Calu3 (cell line): ENCODE measurements at regions not wholly inside any gene's neighbourhood (a gene's known extent, or its start where the extent isn't known, plus 50 kb on each side); places are given as distances from the start of the nearest gene placed in this dataset.

Experiments
- BruUV-seq: library from RNA; stranded (reverse); fragments of 400-500 nt; replicated peaks from 2 replicates; lab custom pipeline; 2021; lab: Mats Ljungman, UMichigan
- CTCF ChIA-PET: fragments of 300-600 bp; sonication (Branson Sonifier 250); formaldehyde crosslinking; loops from one replicate; lab custom pipeline; 2022; ENCODE audit warnings: antibody characterized with exemption; lab: Charles Lee
- DNase-seq: peaks from one replicate; pipeline ENCODE4 v3.0.0; 2022
- H3K27ac Mint-ChIP-seq: one replicate; pipeline ENCODE4 v1.8.0; 2022; ENCODE audit warnings: mixed read lengths; ENCODE audit not compliant: unreplicated experiment
- H3K27me3 Mint-ChIP-seq: one replicate; pipeline ENCODE4 v1.8.0; 2022; ENCODE audit warnings: mixed read lengths; ENCODE audit not compliant: unreplicated experiment
- H3K36me3 Mint-ChIP-seq: one replicate; pipeline ENCODE4 v1.8.0; 2022; ENCODE audit warnings: mild to moderate bottlenecking, moderate library complexity, mixed read lengths; ENCODE audit not compliant: insufficient read depth, unreplicated experiment
- H3K4me1 Mint-ChIP-seq: one replicate; pipeline ENCODE4 v1.8.0; 2022; ENCODE audit warnings: mild to moderate bottlenecking, low read depth, mixed read lengths; ENCODE audit not compliant: unreplicated experiment
- H3K4me3 Mint-ChIP-seq: one replicate; pipeline ENCODE4 v1.8.0; 2022; ENCODE audit warnings: mild to moderate bottlenecking, low read depth, moderate library complexity, mixed read lengths; ENCODE audit not compliant: unreplicated experiment
- H3K9me3 Mint-ChIP-seq: one replicate; pipeline ENCODE4 v1.8.0; 2022; ENCODE audit warnings: low read depth, mixed read lengths; ENCODE audit not compliant: unreplicated experiment
- CTCF ChIP-seq: fragments of 200-600 bp; IDR thresholded peaks from one replicate; pipeline ENCODE4 v1.8.0; 2022; ENCODE audit warnings: antibody characterized with exemption; ENCODE audit not compliant: unreplicated experiment
- intact Hi-C: fragments of 100-400 bp; cut with micrococcal nuclease; formaldehyde crosslinking; loops from one replicate; pipeline ENCODE4 v1.10.0; 2022; ENCODE audit not compliant: unreplicated experiment

DNA sequence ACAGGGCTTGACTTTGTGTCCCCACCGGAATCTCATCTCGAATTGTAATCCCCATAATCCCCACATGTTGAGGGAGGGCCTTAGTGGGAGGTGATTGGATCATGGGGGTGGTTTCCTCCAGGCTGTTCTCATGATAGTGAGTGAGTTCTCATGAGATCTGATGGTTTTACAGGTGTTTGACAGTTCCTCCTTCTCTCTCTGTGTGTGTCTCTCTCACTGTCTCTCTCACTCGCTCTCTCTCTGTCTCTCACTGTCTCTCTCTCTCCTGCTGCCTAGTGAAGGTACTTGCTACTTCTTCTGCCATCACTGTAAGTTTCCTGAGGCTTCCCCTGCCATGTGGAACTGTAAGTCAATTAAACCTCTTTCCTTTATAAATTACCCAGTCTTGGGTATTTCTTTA, 289.8 kb upstream of the HABP2 start:
- no peaks in the 10 kb centered on the region for H3K9me3 Mint-ChIP-seq
- H3K4me1 Mint-ChIP-seq: no peaks in the 10 kb centered on the region
- DNase-seq: no peak
- intact Hi-C loops: no loop called here
- no peak overlapping the region for H3K27ac Mint-ChIP-seq
- no peak overlapping the region for H3K4me3 Mint-ChIP-seq
- peaks cover 62% of the 10 kb centered on the region for H3K27me3 Mint-ChIP-seq
- no TSS peak for BruUV-seq
- CTCF ChIA-PET: no interaction called here
- TF ChIP-seq CTCF: no peak
- H3K36me3 Mint-ChIP-seq: no peaks in the 10 kb centered on the region

- DNase-seq: no peak
- intact Hi-C loops: no loop called here
- no TSS peak for BruUV-seq
- no peaks in the 10 kb centered on the region for H3K4me1 Mint-ChIP-seq
- H3K9me3 Mint-ChIP-seq: no peaks in the 10 kb centered on the region
- TF ChIP-seq CTCF: no peak
- H3K36me3 Mint-ChIP-seq: no peaks in the 10 kb centered on the region
- H3K4me3 Mint-ChIP-seq: no peak overlapping the region
- H3K27ac Mint-ChIP-seq: no peak overlapping the region
- H3K27me3 Mint-ChIP-seq: peaks cover 65% of the 10 kb centered on the region
- CTCF ChIA-PET: no interaction called here
These were observed 288.3 kb upstream of the HABP2 start for GRCh38 chr10:113264333-113265131.

GRCh38 chr10:113266147-113266546, 286.7 kb upstream of the HABP2 start:
- no peaks in the 10 kb centered on the region for H3K9me3 Mint-ChIP-seq
- DNase-seq: no peak
- no peak overlapping the region for H3K27ac Mint-ChIP-seq
- CTCF ChIA-PET: no interaction called here
- no peak for TF ChIP-seq CTCF
- intact Hi-C loops: no loop called here
- H3K4me3 Mint-ChIP-seq: no peak overlapping the region
- H3K27me3 Mint-ChIP-seq: peaks cover 53% of the 10 kb centered on the region
- BruUV-seq: no TSS peak
- no peaks in the 10 kb centered on the region for H3K4me1 Mint-ChIP-seq
- no peaks in the 10 kb centered on the region for H3K36me3 Mint-ChIP-seq

DNA sequence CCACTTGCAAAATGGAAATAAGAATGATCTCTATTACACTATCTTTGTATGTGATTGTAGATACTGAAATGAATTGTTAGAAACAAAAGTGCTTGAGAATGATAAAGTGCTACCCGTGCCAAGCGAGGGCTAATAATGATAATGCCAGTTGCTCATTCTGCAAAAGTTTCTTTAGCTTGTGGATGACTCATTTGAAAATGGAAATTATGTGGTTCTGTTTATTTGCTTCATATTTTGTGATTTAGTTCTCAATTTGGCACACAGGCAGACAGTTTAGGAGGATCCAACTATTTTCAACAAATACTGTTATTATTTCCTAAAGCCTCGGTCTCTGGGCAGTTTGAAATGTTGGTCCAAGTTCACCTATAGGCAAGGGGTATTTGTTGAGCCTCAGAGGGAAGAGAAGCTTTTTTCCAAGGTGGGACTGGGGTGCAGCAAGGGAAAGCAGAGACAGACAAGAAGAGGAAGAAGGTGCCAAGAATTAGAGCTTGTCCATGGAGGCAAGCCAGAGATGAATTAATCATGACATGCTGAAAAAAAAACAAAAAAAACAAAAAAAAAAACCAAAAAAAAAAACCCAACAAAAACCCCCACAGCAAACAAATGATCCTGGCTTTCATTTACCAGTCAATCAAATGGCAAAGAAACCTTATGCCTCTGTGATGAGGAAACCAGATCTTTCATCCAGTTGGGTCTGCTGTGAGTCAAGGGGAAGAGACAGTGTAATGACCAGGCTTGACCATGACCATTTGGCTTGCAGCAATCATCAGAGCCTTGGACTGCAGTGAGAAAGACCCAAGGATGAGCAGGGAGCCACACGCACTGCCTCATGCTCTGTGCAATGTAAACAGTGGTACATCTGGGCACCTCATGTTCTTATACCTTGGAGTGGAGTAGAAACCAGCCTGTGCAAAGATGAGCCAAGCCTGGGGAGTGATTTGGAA, 285.0 kb upstream of the HABP2 start:
- CTCF ChIA-PET: interaction anchor here (0.6 kb wide), 1 partner anchor 777 kb away, joined by 4 read pairs; no protein-coding TSS in a partner anchor
- H3K27me3 Mint-ChIP-seq: peaks cover 54% of the 10 kb centered on the region

More for the DNA sequence above, 285.0 kb upstream of the HABP2 start:
- no peak for TF ChIP-seq CTCF
- H3K9me3 Mint-ChIP-seq: no peaks in the 10 kb centered on the region
- no TSS peak for BruUV-seq
- no peaks in the 10 kb centered on the region for H3K36me3 Mint-ChIP-seq
- H3K4me1 Mint-ChIP-seq: no peaks in the 10 kb centered on the region
- no peak overlapping the region for H3K4me3 Mint-ChIP-seq
- intact Hi-C loops: no loop called here
- no peak for DNase-seq
- no peak overlapping the region for H3K27ac Mint-ChIP-seq
